Activated CD8-positive, alpha-beta memory T cell treated with anti-CD3 and anti-CD28 coated beads, Interleukin-2, amount 50 U/mL, for 4 hours (primary cell): ENCODE measurements at regions not wholly inside any gene's neighbourhood (a gene's known extent, or its start where the extent isn't known, plus 50 kb on each side); places are given as distances from the start of the nearest gene placed in this dataset.
"Not testable (repeated sequence)": the region's sequence is repeated elsewhere in the genome, so short reads cannot be mapped to it uniquely, and the experiment has no call there.

Experiments
- DNase-seq: peaks from one replicate; pipeline ENCODE4 v3.0.0-alpha.2; 2020

GRCh38 chr12:107510211-107510610 lies 175.4 kb upstream of the PWP1 start:
- DNase-seq: no peak

GRCh38 chr12:107511292-107511691 lies 174.3 kb upstream of the PWP1 start:
- DNase-seq: no peak

DNA sequence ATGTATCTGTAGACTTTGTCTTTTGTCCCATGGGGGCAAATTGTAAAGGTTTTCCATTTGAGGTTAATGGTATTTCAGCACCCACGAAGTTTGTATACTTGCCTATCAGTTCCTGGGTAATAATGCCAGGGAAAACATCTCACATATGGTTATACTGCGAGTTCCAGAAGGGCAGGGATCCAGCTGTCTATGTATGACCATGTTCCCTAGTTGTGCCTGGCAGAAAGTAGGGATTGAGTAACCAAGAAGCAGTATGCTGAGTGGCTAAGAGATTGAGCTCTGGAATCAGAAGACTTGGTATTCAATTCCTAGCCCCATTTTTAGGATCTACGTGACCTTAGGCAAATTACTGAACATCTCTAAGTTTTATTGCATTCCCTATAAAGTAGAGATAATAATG lies 173.2 kb upstream of the PWP1 start:
- no peak for DNase-seq

DNA sequence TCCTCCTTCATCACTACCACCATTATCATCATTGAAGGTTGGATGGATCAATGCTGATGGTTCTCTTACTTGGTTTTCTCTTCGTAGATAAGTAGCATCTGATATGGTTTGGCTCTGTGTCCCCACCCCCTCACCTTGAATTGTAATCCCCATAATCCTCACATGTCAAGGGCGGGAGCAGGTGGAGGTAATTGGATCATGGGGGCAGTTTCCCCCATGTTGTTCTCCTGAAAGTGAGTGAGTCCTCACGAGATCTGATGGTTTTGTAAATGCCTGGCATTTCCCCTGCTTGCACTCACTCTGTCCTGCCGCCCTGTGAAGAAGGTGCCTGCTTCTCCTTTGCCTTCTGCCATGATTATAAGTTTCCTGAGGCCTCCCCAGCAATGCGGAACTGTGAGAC lies 172.4 kb upstream of the PWP1 start:
- no peak for DNase-seq

DNA sequence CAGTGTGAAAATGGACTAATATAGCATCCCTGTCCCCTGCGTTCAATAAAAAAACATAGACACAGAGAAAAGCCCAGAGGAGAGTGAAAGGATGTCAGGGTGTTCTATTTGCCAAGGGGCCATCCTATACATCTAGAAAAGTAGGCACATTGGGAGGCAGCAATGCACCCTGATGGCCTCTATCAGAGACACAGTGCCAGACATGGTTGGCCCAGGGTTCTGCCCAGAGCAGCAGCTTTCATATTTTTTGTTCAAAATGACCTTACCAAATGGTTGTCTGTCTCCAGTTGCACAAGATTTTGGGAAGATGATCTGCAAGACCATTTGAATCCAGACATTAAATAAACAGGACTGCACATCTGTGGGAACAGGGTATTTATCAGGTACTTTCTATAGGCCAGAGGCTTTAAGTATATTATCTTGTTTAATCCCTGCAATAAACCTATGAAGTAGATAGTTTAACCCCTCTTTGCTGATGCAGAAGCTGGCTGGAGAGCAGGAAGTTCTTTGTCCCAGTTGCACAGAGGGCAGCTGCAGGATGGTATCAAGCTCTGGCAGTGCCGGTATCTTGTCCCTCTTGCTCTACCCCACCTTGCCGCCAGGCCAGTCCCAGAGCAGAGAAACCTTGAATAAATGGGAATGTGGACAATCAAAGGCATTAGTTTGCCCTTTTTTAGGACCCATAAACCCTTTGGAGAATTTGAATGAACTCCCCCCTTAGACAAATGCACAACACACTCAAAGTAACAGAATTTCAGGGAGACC lies 171.8 kb upstream of the PWP1 start:
- no peak for DNase-seq

DNA sequence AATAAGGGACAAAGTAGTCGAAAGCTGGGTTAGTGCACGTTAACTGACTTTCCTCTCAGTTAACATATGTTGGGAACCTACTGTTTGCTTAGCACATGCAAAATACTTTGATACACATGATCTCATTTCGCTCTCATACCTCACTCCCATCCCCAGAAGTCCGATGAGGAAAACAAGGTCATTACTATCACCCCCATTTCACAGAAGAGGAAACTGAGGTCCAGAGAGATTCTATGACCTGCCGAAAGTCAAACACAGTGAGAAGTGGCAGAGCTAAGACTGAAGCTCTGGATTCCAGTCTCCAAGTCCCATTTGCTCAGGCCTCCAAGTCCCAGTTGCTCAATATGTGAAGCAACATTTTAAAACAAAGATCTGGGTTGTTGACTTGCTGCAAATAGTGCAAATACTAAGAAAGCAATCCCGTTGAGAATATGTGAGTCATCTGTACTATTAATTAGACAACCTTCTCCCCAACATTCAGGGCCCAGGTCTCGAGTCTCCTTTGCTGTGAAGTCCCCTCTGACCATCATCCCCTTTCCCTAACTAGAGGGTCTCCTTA lies 170.6 kb upstream of the PWP1 start:
- DNase-seq: no peak

DNA sequence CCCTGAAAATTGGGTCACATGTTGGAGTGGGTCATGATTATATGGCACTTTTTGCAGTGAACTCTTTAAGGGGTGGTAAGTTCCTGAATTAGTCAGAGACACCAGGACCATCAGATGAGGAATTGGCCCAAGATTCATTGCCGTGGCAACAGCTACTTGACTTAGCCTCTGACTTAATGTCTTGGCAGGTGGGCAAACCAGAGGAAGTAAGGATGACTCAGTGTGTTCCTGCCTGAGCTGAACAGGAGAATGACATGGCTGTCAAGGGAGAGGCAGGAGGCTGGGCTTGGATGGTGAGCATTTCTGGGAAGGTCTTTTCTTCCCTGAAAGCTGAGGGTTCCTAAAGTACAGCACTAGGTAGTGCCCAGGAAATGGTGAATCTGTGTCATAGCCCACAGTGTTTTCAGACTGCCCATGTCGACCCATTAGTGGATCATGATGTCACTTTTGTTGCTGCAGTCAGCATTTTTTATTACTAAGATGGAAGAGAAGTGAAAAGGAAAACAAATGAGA lies 170.1 kb upstream of the PWP1 start:
- DNase-seq: peak; percentile 29

DNA sequence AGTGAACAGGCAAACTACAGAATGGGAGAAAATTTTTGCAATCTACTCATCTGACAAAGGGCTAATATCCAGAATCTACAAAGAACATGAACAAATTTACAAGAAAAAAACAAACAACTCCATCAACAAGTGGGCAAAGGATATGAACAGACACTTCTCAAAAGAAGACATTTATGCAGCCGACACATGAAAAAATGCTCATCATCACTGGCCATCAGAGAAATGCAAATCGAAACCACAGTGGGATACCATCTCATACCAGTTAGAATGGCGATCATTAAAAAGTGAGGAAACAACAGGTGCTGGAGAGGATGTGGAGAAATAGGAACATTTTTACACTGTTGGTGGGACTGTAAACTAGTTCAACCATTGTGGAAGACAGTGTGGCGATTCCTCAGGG lies 167.8 kb upstream of the PWP1 start:
- not testable (repeated sequence) for DNase-seq

GRCh38 chr12:107518868-107519267 lies 166.7 kb upstream of the PWP1 start:
- DNase-seq: no peak

DNA sequence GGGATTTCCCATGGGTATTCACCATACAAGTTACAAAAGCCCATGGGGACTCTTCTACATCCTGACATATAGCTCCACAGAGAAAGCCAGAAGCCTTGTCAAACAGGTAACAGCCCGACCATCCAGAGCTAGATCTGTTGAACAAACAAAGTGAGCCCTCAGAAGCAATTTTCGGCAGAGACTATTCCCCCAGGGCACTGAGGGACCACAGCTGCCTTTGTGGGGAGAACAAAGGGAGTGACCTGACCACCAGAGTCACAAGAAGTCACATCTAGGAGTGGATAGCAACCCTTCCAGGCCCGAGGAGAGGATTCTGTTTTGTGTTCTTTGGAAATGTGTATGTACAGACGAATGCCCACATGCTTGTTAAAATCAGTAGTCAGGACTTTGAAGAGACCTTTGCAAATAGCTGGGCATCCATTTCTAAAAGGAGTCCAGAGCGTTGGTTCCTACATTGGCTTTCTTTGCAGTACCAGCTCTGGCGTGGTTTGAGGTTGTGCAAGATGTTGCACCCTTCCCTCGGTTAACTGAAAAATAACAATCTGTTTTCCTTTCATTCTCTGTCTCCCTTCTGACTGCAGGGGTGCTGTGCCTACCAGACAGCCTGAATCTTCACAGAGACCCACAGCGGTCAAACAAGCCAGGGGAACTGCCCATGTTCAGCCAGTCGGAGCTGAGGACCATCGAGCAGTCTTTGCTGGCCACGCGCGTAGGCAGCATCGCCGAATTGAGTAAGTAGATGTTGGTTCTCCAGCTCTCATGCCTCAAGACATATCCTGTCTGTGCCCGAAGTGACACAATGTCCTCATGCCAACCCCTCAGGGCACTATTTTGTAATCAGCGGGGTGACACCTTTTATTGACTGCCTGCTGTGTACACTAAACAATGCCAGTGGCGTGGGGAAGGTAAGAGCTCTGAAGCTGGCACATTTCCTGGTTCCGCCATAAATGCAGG lies 165.4 kb upstream of the PWP1 start:
- no peak for DNase-seq

DNA sequence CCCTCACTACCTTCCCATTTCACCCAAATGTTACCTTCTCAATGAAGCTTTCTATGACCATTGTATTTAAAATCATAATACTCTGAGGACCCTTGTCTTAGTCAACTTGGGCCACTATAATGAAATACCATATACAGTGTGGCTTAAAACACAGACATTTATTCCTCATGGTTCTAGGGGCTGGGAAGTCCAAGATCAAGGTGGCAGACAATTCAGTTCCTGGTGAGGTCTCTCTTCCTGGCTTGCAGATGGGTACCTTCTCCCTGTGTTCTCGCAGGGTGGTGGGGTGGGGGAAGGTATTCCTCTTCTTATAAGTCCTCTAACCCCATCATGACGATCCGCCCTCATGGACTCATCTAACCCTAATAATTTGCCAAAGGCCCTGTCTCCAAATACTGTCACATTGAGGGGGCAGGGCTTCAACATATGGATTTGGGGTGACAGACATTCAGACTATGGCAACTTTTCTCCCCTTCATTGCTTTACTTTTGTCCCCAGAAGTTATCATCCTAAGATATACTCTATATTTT lies 163.7 kb upstream of the PWP1 start:
- DNase-seq: no peak

DNA sequence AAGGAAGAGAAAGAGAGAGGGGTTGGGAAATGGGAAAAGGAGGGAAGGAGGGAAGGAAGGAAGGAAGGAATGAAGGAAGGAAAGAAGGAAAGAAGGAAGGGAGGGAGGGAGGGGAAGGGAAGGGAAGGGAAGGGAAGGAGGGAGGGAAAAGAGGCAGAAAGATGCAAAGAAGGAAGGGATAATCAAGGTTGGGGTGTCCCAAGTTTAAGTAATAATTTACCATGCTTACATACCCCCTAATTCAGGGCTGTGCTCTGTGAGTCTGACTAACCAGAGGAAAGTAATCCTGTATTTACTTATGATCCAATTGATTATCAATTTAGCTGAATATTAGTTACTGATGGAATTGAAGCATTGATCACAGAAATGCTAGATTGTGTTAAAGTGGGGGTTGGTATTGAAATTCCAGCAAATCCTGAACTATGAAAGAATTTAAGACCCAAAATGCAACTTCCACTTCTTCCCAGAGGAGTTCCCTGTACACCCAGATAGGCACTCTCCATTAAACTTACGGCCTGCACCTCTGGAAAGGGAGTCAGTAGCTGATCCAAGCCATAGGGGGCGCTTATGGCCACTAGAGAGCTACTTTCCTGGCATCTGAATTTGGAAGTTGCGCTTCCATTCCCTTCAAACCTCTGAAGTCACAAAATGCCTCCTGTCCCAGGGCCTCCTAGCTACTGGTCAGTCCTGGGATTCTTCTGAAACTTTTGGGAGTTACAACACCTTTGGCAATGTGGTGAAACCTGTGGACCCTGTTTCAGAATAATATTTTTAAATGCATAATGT lies 162.7 kb upstream of the PWP1 start:
- DNase-seq: no peak

GRCh38 chr12:107523775-107524535 lies 161.6 kb upstream of the PWP1 start:
- DNase-seq: no peak

- DNase-seq: no peak
Measured at GRCh38 chr12:107525063-107525718, 160.4 kb upstream of the PWP1 start.

GRCh38 chr12:107525719-107526554 lies 159.7 kb upstream of the PWP1 start:
- no peak for DNase-seq

DNA sequence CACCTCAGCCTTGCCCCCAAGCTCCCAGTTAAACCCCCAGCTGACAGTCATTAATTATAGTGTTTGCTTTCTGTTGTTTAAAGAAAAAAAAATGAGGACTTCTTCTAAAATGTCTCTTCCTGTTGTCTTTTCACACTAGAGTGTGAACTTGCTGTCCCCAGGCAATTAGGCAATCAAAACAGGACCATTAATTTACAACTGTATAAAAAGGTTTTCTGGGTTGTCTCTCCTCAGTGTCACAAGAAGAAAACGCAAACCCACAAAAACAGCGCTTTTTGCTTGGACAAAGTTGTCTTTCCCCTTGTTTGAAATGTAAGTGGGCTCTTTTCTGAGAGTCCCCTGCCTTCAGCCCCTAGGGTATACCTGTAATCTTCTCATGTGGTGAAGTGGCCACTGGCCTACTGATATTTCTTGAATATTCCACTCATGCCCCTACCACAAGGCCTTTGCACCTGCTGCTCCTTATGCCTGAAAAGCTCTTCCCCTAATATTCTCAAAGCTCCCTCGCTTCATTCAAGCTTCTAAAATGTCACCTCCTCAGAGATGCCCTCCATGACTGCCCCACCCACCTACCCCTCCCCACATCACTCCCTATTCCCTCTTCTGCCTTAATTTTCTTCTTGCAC lies 158.9 kb upstream of the PWP1 start:
- no peak for DNase-seq

- no peak for DNase-seq
Measured at GRCh38 chr12:107528731-107529365, 156.8 kb upstream of the PWP1 start.

GRCh38 chr12:107529991-107530390 lies 155.6 kb upstream of the PWP1 start:
- DNase-seq: no peak

DNA sequence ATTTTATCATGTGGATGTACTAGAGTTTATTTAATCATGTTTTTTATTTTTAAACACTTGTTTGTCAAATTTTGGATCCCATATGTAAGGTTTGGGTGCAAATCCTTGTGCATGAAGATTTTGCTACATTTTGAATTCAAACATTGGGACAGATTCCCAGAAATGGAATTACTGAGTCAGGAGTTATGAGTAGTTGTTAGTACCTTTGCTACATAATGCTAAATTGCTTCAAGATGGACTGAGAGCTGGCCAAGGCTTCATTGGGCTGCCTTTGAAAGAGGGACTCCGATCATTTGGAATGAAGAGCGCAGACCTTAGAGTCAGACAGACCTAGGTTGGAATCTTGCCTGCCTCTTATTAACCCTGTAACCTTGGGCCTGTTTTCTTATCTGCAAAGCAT lies 154.9 kb upstream of the PWP1 start:
- DNase-seq: no peak
